Chondrocyte (in vitro differentiated cells): ENCODE measurements at regions not wholly inside any gene's neighbourhood (a gene's known extent, or its start where the extent isn't known, plus 50 kb on each side); places are given as distances from the start of the nearest gene placed in this dataset.
"Not testable (repeated sequence)": the region's sequence is repeated elsewhere in the genome, so short reads cannot be mapped to it uniquely, and the experiment has no call there.

ENCODE experiments used
- DNase-seq: peaks from one replicate; pipeline ENCODE4 v3.0.0; 2021; ENCODE audit warnings: mixed read lengths, low spot score
- H3K27ac Mint-ChIP-seq: one replicate; pipeline ENCODE4 v1.8.0; 2021; ENCODE audit warnings: mild to moderate bottlenecking, moderate library complexity, mixed read lengths; ENCODE audit not compliant: unreplicated experiment
- H3K27me3 Mint-ChIP-seq: 2 replicates; pipeline ENCODE4 v1.8.0; 2021; ENCODE audit warnings: low read depth, mixed read lengths
- H3K36me3 Mint-ChIP-seq: 2 replicates; pipeline ENCODE4 v1.8.0; 2021; ENCODE audit warnings: low read depth, mixed read lengths
- H3K4me1 Mint-ChIP-seq: 2 replicates; pipeline ENCODE4 v1.8.0; 2021; ENCODE audit warnings: low read depth, mild to moderate bottlenecking, mixed read lengths
- H3K4me3 Mint-ChIP-seq: one replicate; pipeline ENCODE4 v1.8.0; 2021; ENCODE audit warnings: mild to moderate bottlenecking, moderate library complexity, mixed read lengths; ENCODE audit not compliant: unreplicated experiment
- H3K9me3 Mint-ChIP-seq: 2 replicates; pipeline ENCODE4 v1.8.0; 2021; ENCODE audit warnings: low read depth, mixed read lengths
- CTCF ChIP-seq: fragments of 200-600 bp; sonication (generic); IDR thresholded peaks from 2 replicates; pipeline ENCODE4 v1.5.0; 2021; ENCODE audit warnings: antibody characterized with exemption, mild to moderate bottlenecking, moderate library complexity

- TF ChIP-seq CTCF = no peak
- H3K27me3 Mint-ChIP-seq = no peaks in the 10 kb centered on the region
- H3K36me3 Mint-ChIP-seq = peaks cover 2% of the 10 kb centered on the region
- H3K4me1 Mint-ChIP-seq = no peaks in the 10 kb centered on the region
- no peak for DNase-seq
- peaks cover 54% of the 10 kb centered on the region for H3K9me3 Mint-ChIP-seq
- H3K27ac Mint-ChIP-seq = no peak overlapping the region
- H3K4me3 Mint-ChIP-seq = no peak overlapping the region
These were observed 115.5 kb downstream of the ZNF736 start for GRCh38 chr7:64429232-64429631.

- H3K4me3 Mint-ChIP-seq, H3K4me1 Mint-ChIP-seq: not testable (repeated sequence)
These were observed 111.7 kb downstream of the ZNF736 start for GRCh38 chr7:64425436-64425835.

GRCh38 chr7:64407148-64407547 lies 93.4 kb downstream of the ZNF736 start:
- TF ChIP-seq CTCF = no peak
- H3K27me3 Mint-ChIP-seq = no peaks in the 10 kb centered on the region

More at GRCh38 chr7:64425436-64425835, 111.7 kb downstream of the ZNF736 start:
- H3K9me3 Mint-ChIP-seq = peaks cover 59% of the 10 kb centered on the region
- not testable (repeated sequence) for H3K27me3 Mint-ChIP-seq, DNase-seq, H3K36me3 Mint-ChIP-seq, H3K27ac Mint-ChIP-seq

More at GRCh38 chr7:64407148-64407547, 93.4 kb downstream of the ZNF736 start:
- Mint-ChIP-seq H3K36me3 (no peaks in the 10 kb centered on the region), H3K9me3 (peaks cover 47% of the 10 kb centered on the region), H3K27ac (no peak overlapping the region), H3K4me3 (no peak overlapping the region), H3K4me1 (no peaks in the 10 kb centered on the region)
- no peak for DNase-seq
